ENCODE measurements at regions not wholly inside any gene's neighbourhood (a gene's known extent, or its start where the extent isn't known, plus 50 kb on each side); places are given as distances from the start of the nearest gene placed in this dataset.

DNA sequence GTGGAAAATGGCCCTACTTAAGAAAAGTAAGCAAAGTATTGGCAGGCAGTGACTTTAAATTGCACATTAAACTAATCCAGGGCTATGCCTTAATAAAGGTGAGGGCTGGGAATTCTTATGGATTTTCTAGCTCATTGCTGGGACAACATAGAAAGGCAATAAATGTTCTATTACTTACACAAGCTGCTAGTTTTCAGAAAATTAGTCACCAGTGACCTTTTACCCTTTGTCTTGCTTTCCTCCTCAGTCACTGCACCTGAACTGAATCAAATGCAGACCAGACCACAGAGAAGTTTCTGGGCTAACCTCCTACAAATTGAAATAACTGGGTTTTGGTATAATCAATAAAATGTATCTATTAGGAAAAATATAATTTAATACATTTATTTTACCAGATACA lies 694.4 kb upstream of the FAM241A start:
- no peak overlapping the region for H3K4me3 ChIP-seq
- TF ChIP-seq, protein P1, sequence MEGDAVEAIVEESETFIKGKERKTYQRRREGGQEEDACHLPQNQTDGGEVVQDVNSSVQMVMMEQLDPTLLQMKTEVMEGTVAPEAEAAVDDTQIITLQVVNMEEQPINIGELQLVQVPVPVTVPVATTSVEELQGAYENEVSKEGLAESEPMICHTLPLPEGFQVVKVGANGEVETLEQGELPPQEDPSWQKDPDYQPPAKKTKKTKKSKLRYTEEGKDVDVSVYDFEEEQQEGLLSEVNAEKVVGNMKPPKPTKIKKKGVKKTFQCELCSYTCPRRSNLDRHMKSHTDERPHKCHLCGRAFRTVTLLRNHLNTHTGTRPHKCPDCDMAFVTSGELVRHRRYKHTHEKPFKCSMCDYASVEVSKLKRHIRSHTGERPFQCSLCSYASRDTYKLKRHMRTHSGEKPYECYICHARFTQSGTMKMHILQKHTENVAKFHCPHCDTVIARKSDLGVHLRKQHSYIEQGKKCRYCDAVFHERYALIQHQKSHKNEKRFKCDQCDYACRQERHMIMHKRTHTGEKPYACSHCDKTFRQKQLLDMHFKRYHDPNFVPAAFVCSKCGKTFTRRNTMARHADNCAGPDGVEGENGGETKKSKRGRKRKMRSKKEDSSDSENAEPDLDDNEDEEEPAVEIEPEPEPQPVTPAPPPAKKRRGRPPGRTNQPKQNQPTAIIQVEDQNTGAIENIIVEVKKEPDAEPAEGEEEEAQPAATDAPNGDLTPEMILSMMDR (IDR thresholded peaks at IDR 0.05), result no peak
- no peak for TF ChIP-seq EP300 (IDR thresholded peaks at IDR 0.05)
- no peaks in the 10 kb centered on the region for H3K27me3 ChIP-seq
- H3K9me3 ChIP-seq, result no peaks in the 10 kb centered on the region
- DNase-seq (ENCODE audit: low spot score in 2 of 2), result no peak
- no peaks in the 10 kb centered on the region for H3K4me1 ChIP-seq
- H3K27ac ChIP-seq, result no peak overlapping the region
- H3K36me3 ChIP-seq, result no peaks in the 10 kb centered on the region

DNA sequence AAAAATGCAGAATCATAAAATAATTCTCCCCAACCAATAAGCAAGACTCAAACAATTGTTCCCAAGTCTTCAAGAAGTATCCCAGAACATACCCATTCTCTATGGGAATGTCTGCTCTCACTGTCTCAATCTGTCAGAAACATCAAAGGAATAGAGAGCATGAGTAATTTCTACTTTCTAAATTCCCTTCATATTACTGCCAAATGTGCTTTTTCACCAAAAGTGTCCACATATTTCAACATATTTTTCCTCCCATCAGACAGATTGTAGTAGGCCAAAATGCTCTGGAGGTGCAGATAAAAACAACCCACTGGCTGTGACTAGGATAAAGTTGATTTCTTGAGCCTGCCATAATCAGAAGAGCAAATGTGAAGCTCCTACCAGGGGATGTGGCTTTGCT lies 692.0 kb upstream of the FAM241A start:
- Histone ChIP-seq H3K4me1 (no peaks in the 10 kb centered on the region), H3K27ac (no peak overlapping the region), H3K36me3 (no peaks in the 10 kb centered on the region), H3K27me3 (no peaks in the 10 kb centered on the region), H3K9me3 (no peaks in the 10 kb centered on the region), H3K4me3 (no peak overlapping the region)
- DNase-seq (ENCODE audit: low spot score in 2 of 2), result no peak
- TF ChIP-seq, protein P1 (IDR thresholded peaks at IDR 0.05), result no peak
- no peak for TF ChIP-seq POLR2A (IDR thresholded peaks at IDR 0.05)
- no peak for TF ChIP-seq POLR2AphosphoS5 (IDR thresholded peaks at IDR 0.05)
- TF ChIP-seq EP300 (IDR thresholded peaks at IDR 0.05), result no peak

DNA sequence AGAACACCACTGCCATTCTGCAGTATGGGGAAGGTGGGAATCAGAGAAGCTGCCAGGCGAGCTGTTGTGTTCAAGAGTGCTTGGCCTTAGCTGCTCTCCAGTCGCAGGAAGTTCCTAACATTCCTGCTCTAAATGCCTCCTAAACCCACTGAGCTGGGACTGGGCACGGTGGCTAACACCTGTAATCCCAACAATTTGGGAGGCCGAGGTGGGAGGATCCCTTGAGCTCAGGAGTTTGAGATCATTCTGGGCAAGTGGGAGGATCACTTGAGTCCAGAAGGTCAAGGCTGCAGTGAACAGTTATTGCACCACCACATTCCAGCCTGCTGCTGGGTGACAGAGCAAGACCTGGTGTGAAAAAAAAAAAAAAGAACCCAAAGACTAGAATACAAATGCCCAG lies 690.3 kb upstream of the FAM241A start:
- 67% methylated on average over 4 of the region's 4 CpGs for WGBS

DNA sequence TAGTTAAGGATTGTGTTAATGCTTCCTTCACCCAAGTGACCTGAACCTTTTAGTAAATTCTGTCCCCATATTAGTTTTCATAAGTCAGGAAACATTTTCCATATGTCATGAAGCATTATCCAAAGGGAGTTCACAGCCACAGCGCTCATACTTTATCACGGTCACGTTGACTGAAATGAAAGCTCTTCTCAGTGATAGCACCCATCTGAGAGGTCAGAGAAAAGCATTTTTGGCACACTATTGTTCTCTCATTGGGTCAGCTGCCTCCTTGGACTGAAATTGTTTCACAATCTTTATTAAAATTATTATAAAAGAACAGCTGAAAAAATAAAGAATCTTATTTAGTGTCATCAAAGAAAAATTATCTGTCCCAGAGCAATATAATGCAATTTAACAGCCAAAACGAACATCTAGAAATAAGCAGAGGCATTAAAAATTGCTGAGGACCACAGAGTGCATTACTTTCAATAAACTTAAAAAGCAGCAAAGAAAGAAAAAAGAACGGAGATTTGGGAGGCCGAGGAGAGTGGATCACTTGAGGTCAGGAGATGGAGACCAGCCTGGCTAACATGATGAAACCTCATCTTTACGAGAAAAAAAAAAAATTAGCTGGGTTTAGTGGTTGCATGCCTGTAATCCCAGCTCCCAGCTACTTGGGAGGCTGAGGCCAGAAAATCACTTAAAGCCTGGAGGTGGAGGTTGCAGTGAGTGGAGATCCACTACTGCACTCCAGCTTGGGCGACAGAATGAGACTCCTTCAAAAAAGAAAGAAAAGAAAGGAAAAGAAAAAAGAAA lies 680.8 kb upstream of the FAM241A start:
- no peaks in the 10 kb centered on the region for H3K27me3 ChIP-seq
- H3K4me1 ChIP-seq, result no peaks in the 10 kb centered on the region
- H3K27ac ChIP-seq, result no peak overlapping the region
- H3K4me3 ChIP-seq, result no peak overlapping the region
- TF ChIP-seq POLR2AphosphoS5 (IDR thresholded peaks at IDR 0.05), result no peak
- TF ChIP-seq POLR2A (IDR thresholded peaks at IDR 0.05), result no peak
- TF ChIP-seq, protein P1 (IDR thresholded peaks at IDR 0.05), result no peak
- TF ChIP-seq EP300 (IDR thresholded peaks at IDR 0.05), result no peak
- no peaks in the 10 kb centered on the region for H3K9me3 ChIP-seq
- no peaks in the 10 kb centered on the region for H3K36me3 ChIP-seq
- DNase-seq (ENCODE audit: low spot score in 2 of 2), result no peak
- WGBS, result 73% methylated on average over 8 of the region's 8 CpGs

More for the DNA sequence above, 690.3 kb upstream of the FAM241A start:
- no peak for DNase-seq (ENCODE audit: low spot score in 2 of 2)
- no peaks in the 10 kb centered on the region for H3K4me1 ChIP-seq
- no peak overlapping the region for H3K4me3 ChIP-seq
- H3K36me3 ChIP-seq, result no peaks in the 10 kb centered on the region
- no peaks in the 10 kb centered on the region for H3K9me3 ChIP-seq
- H3K27me3 ChIP-seq, result no peaks in the 10 kb centered on the region
- H3K27ac ChIP-seq, result no peak overlapping the region
- TF ChIP-seq POLR2A (IDR thresholded peaks at IDR 0.05) (no peak), POLR2AphosphoS5 (IDR thresholded peaks at IDR 0.05) (no peak)

DNA sequence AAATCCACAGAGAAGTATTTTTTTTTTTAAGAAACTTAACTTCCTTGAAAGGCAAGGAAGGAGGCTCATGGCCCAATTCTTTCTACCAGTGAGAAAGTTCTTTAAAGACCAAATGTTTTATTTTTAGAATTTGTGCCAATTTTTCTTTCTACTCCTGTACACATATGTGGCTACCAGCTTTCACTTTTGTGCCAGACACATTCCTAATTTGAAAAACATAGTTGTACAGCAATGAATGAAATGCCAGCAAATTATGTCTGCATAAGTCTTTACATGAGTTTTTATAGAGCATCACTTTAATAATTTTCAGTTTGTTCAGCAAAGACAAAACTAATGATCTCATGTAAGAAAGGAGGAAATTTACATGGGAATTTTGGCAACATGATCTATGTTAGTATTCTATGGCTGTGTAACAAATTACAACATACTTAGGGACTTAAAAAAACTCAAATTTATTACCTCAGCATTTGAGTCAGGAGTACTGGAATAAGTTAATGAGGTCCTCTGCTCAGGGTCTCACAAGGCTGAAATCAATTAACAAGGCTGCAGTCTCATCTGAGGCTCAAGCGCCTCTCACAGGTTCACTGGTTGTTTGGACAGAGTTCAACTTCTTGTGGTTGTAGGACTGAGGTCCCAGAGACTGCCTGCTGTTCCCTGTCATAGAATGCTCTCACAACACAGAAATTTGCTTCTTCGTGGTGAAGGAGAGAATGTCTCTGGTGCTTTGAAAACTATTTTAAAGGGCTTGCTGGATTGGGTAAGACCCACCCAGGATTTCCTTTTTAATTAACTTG lies 678.2 kb upstream of the FAM241A start:
- H3K9me3 ChIP-seq, result no peaks in the 10 kb centered on the region
- H3K36me3 ChIP-seq, result no peaks in the 10 kb centered on the region
- WGBS, result 84% methylated on average over 2 of the region's 2 CpGs
- no peaks in the 10 kb centered on the region for H3K27me3 ChIP-seq
- no peaks in the 10 kb centered on the region for H3K4me1 ChIP-seq
- TF ChIP-seq, protein P1 (IDR thresholded peaks at IDR 0.05), result no peak
- no peak for TF ChIP-seq POLR2A (IDR thresholded peaks at IDR 0.05)
- TF ChIP-seq EP300 (IDR thresholded peaks at IDR 0.05), result no peak
- TF ChIP-seq POLR2AphosphoS5 (IDR thresholded peaks at IDR 0.05), result no peak
- no peak overlapping the region for H3K4me3 ChIP-seq
- no peak overlapping the region for H3K27ac ChIP-seq
- DNase-seq (ENCODE audit: low spot score in 2 of 2), result no peak

Measured in suprapubic skin (tissue), 4 donors.